Endothelial cell of umbilical vein (primary cell): ENCODE measurements at regions not wholly inside any gene's neighbourhood (a gene's known extent, or its start where the extent isn't known, plus 50 kb on each side); places are given as distances from the start of the nearest gene placed in this dataset.

Experiments used
- EZH2 ChIP-seq: IDR thresholded peaks from 2 replicates; pipeline ENCODE4 v1.6.1; 2012; ENCODE audit warnings: borderline replicate concordance, low read depth, mild to moderate bottlenecking, moderate library complexity, low read length, inconsistent platforms; ENCODE audit not compliant: severe bottlenecking
- JUN ChIP-seq: IDR thresholded peaks from 2 replicates; pipeline ENCODE4 v1.6.1; 2011; ENCODE audit warnings: borderline replicate concordance, low read depth; ENCODE audit not compliant: insufficient read length, insufficient read depth
- MAX ChIP-seq: IDR thresholded peaks from 2 replicates; pipeline ENCODE4 v1.6.1; 2011; ENCODE audit not compliant: insufficient read depth, insufficient read length
- POLR2A ChIP-seq: IDR thresholded peaks from 2 replicates; pipeline ENCODE4 v1.6.1; 2012; ENCODE audit warnings: low read depth, mild to moderate bottlenecking, control low read depth, low read length
- POLR2AphosphoS5 ChIP-seq: IDR thresholded peaks from 2 replicates; pipeline ENCODE4 v1.6.1; 2012; ENCODE audit warnings: low read depth, mild to moderate bottlenecking, control low read depth, low read length, moderate library complexity; ENCODE audit not compliant: insufficient read depth
- TF ChIP-seq, protein P1 (sequence below), 2 donors: IDR thresholded peaks; 1 replicate in 1 of 2; 2 replicates in 1 of 2; pipeline ENCODE4 v1.5.1; 2011; ENCODE audit warnings: low read length in 2 of 2, mild to moderate bottlenecking in 2 of 2, moderate library complexity in 2 of 2, control low read depth in 1 of 2, inconsistent platforms in 1 of 2, low read depth in 1 of 2; ENCODE audit not compliant: insufficient read depth in 1 of 2; ENCODE audit errors: extremely low read depth in 1 of 2

DNA sequence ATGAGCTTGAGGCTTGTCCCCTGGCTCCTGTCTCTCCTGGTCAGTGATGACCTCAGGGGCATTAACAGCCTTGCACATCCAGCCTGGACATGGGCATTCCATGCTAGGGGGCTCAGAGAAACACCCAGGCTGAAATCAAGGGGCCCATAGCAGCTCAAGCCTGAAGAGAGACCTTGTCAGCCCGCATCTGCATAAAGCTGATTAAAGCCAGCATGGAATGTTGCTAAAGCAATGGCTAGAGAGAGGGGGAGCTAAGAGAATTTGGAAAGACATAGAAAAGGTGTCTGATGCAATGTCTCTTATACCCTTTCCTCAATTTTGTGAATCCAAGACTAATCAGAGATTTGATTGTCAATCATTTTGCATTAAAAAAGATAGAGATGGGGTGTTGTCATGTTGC lies 51.4 kb upstream of the WSCD1 start:
- TF ChIP-seq EZH2 (no peak), POLR2AphosphoS5 (no peak), MAX (no peak), POLR2A (no peak), JUN (no peak)
- TF ChIP-seq, protein P1, sequence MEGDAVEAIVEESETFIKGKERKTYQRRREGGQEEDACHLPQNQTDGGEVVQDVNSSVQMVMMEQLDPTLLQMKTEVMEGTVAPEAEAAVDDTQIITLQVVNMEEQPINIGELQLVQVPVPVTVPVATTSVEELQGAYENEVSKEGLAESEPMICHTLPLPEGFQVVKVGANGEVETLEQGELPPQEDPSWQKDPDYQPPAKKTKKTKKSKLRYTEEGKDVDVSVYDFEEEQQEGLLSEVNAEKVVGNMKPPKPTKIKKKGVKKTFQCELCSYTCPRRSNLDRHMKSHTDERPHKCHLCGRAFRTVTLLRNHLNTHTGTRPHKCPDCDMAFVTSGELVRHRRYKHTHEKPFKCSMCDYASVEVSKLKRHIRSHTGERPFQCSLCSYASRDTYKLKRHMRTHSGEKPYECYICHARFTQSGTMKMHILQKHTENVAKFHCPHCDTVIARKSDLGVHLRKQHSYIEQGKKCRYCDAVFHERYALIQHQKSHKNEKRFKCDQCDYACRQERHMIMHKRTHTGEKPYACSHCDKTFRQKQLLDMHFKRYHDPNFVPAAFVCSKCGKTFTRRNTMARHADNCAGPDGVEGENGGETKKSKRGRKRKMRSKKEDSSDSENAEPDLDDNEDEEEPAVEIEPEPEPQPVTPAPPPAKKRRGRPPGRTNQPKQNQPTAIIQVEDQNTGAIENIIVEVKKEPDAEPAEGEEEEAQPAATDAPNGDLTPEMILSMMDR (IDR thresholded peaks at IDR 0.05; ENCODE audit: extremely low read depth in 1 of 2, insufficient read depth in 1 of 2, low read depth in 1 of 2, low read length in 2 of 2): no peak
